ENCODE measurements at regions not wholly inside any gene's neighbourhood (a gene's known extent, or its start where the extent isn't known, plus 50 kb on each side); places are given as distances from the start of the nearest gene placed in this dataset.

GRCh38 chr7:25978466-25978865 is 173.5 kb upstream of the NFE2L3 start:
- no peak for DNase-seq (ENCODE audit: low read depth in 2 of 2)

GRCh38 chr7:25979605-25980004 is 172.4 kb upstream of the NFE2L3 start:
- no peak for DNase-seq (ENCODE audit: low read depth in 2 of 2)

GRCh38 chr7:25982684-25983083 is 169.3 kb upstream of the NFE2L3 start:
- DNase-seq (ENCODE audit: low read depth in 2 of 2) = no peak

- DNase-seq (ENCODE audit: low read depth in 2 of 2) = no peak
Measured at GRCh38 chr7:25985196-25985595, 166.8 kb upstream of the NFE2L3 start.

- DNase-seq (ENCODE audit: low read depth in 2 of 2) = no peak
Measured at GRCh38 chr7:25988640-25989039, 163.4 kb upstream of the NFE2L3 start.

GRCh38 chr7:25989140-25989705 is 162.8 kb upstream of the NFE2L3 start:
- no peak for DNase-seq (ENCODE audit: low read depth in 2 of 2)

- DNase-seq (ENCODE audit: low read depth in 2 of 2) = no peak
Measured at GRCh38 chr7:25994433-25994994, 157.5 kb upstream of the NFE2L3 start.

GRCh38 chr7:25995216-25995615 is 156.8 kb upstream of the NFE2L3 start:
- DNase-seq (ENCODE audit: low read depth in 2 of 2) = no peak

GRCh38 chr7:25996006-25996408 is 156.0 kb upstream of the NFE2L3 start:
- no peak for DNase-seq (ENCODE audit: low read depth in 2 of 2)

GRCh38 chr7:25998499-25998898 is 153.5 kb upstream of the NFE2L3 start:
- DNase-seq (ENCODE audit: low read depth in 2 of 2) = no peak

GRCh38 chr7:26000841-26001240 is 151.2 kb upstream of the NFE2L3 start:
- no peak for DNase-seq (ENCODE audit: low read depth in 2 of 2)

- DNase-seq (ENCODE audit: low read depth in 2 of 2) = no peak
Measured at GRCh38 chr7:26001662-26002244, 150.2 kb upstream of the NFE2L3 start.

- DNase-seq (ENCODE audit: low read depth in 2 of 2) = no peak
Measured at GRCh38 chr7:26005683-26006410, 146.2 kb upstream of the NFE2L3 start.

GRCh38 chr7:26006426-26006825 is 145.6 kb upstream of the NFE2L3 start:
- no peak for DNase-seq (ENCODE audit: low read depth in 2 of 2)

- no peak for DNase-seq (ENCODE audit: low read depth in 2 of 2)
Measured at GRCh38 chr7:26007510-26007909, 144.5 kb upstream of the NFE2L3 start.

GRCh38 chr7:26008428-26008827 is 143.6 kb upstream of the NFE2L3 start:
- DNase-seq (ENCODE audit: low read depth in 2 of 2) = no peak

- DNase-seq (ENCODE audit: low read depth in 2 of 2) = no peak
Measured at GRCh38 chr7:26011039-26011696, 140.8 kb upstream of the NFE2L3 start.

- no peak for DNase-seq (ENCODE audit: low read depth in 2 of 2)
Measured at GRCh38 chr7:26013551-26014083, 138.4 kb upstream of the NFE2L3 start.

- DNase-seq (ENCODE audit: low read depth in 2 of 2) = no peak
Measured at GRCh38 chr7:26022982-26023381, 129.0 kb upstream of the NFE2L3 start.

GRCh38 chr7:26029911-26030310 is 122.1 kb upstream of the NFE2L3 start:
- no peak for DNase-seq (ENCODE audit: low read depth in 2 of 2)

- DNase-seq (ENCODE audit: low read depth in 2 of 2) = no peak
Measured at GRCh38 chr7:26034391-26034790, 117.6 kb upstream of the NFE2L3 start.

GRCh38 chr7:26035552-26035951 is 116.4 kb upstream of the NFE2L3 start:
- DNase-seq (ENCODE audit: low read depth in 2 of 2) = no peak

All from stimulated activated CD4-positive, alpha-beta T cell treated with anti-CD3 and anti-CD28 coated beads, Interleukin-15, amount 100 ng/mL, for 48 hours (primary cell).